PC-9 (cell line): ENCODE measurements at regions not wholly inside any gene's neighbourhood (a gene's known extent, or its start where the extent isn't known, plus 50 kb on each side); places are given as distances from the start of the nearest gene placed in this dataset.

ENCODE experiments used
- BruUV-seq: library from RNA; stranded (reverse); fragments of 400-500 nt; replicated peaks from 2 replicates; lab custom pipeline; 2021; lab: Mats Ljungman, UMichigan
- CTCF ChIA-PET: fragments of 300-600 bp; sonication (Branson Sonifier 250); formaldehyde crosslinking; loops from one replicate; lab custom pipeline; 2022; ENCODE audit warnings: antibody characterized with exemption; lab: Charles Lee
- POLR2A ChIA-PET: fragments of 300-600 bp; sonication (Branson Sonifier 250); formaldehyde crosslinking; loops from one replicate; lab custom pipeline; 2022; ENCODE audit warnings: antibody characterized with exemption; ENCODE audit not compliant: unreplicated experiment; lab: Charles Lee
- DNase-seq, 2 experiments: peaks; one replicate each; pipeline versions ENCODE4 v3.0.0 to v3.0.0-alpha.2; 2015 to 2022; ENCODE audit warnings: mixed read lengths in 1 of 2
- H2AFZ ChIP-seq: fragments of 200-600 bp; sonication (generic); 2 replicates; pipeline ENCODE4 v1.8.1; 2017; ENCODE audit warnings: antibody characterized with exemption
- H3F3A ChIP-seq: fragments of 200-600 bp; sonication (generic); 2 replicates; pipeline ENCODE4 v1.8.1; 2017; ENCODE audit warnings: antibody characterized with exemption, mild to moderate bottlenecking, low read depth; ENCODE audit not compliant: insufficient read depth
- H3K27ac ChIP-seq: fragments of 200-600 bp; sonication (generic); 2 replicates; pipeline ENCODE4 v1.6.1; 2016; ENCODE audit warnings: mixed run types
- H3K27me3 ChIP-seq: fragments of 200-600 bp; sonication (generic); 2 replicates; pipeline ENCODE4 v1.6.1; 2016; ENCODE audit warnings: low read depth, mixed run types; ENCODE audit not compliant: insufficient read depth
- H3K36me3 ChIP-seq: fragments of 200-600 bp; sonication (generic); 2 replicates; pipeline ENCODE4 v1.6.1; 2016; ENCODE audit warnings: low read depth, mixed run types
- H3K4me1 ChIP-seq: fragments of 200-600 bp; sonication (generic); replicated peaks from 2 replicates; pipeline ENCODE4 v1.6.1; 2016; ENCODE audit warnings: mixed run types; ENCODE audit not compliant: insufficient read depth
- H3K4me2 ChIP-seq: fragments of 200-600 bp; sonication (generic); 2 replicates; pipeline ENCODE4 v1.6.1; 2017; ENCODE audit warnings: mixed run types
- H3K4me3 ChIP-seq: fragments of 200-600 bp; sonication (generic); 2 replicates; pipeline ENCODE4 v1.6.1; 2016; ENCODE audit warnings: mixed run types
- H3K79me2 ChIP-seq: fragments of 200-600 bp; sonication (generic); 2 replicates; pipeline ENCODE4 v1.6.1; 2017; ENCODE audit warnings: low read depth, mixed run types
- H3K9me2 ChIP-seq: fragments of 200-600 bp; sonication (generic); 2 replicates; pipeline ENCODE4 v1.8.1; 2017; ENCODE audit warnings: mild to moderate bottlenecking; ENCODE audit not compliant: insufficient read depth
- H3K9me3 ChIP-seq: fragments of 200-600 bp; sonication (generic); 2 replicates; pipeline ENCODE4 v1.8.1; 2016; ENCODE audit warnings: low read depth; ENCODE audit not compliant: insufficient read depth
- H4K20me1 ChIP-seq: fragments of 200-600 bp; sonication (generic); 2 replicates; pipeline ENCODE4 v1.8.1; 2017; ENCODE audit not compliant: insufficient read depth
- EZH2 ChIP-seq: fragments of 200-600 bp; sonication (generic); IDR thresholded peaks from 2 replicates; pipeline ENCODE4 v1.8.0; 2017; ENCODE audit warnings: antibody characterized with exemption, low read depth
- intact Hi-C: fragments of 100-400 bp; cut with micrococcal nuclease; formaldehyde crosslinking; loops from one replicate; pipeline ENCODE4 v1.10.0; 2022; ENCODE audit not compliant: unreplicated experiment
- TF ChIP-seq, protein P1 (sequence below): fragments of 200-600 bp; sonication (generic); conservative IDR thresholded peaks from 2 replicates; pipeline ENCODE4 v1.6.1; 2017; ENCODE audit warnings: mixed run types, antibody characterized with exemption, mild to moderate bottlenecking, moderate library complexity

DNA sequence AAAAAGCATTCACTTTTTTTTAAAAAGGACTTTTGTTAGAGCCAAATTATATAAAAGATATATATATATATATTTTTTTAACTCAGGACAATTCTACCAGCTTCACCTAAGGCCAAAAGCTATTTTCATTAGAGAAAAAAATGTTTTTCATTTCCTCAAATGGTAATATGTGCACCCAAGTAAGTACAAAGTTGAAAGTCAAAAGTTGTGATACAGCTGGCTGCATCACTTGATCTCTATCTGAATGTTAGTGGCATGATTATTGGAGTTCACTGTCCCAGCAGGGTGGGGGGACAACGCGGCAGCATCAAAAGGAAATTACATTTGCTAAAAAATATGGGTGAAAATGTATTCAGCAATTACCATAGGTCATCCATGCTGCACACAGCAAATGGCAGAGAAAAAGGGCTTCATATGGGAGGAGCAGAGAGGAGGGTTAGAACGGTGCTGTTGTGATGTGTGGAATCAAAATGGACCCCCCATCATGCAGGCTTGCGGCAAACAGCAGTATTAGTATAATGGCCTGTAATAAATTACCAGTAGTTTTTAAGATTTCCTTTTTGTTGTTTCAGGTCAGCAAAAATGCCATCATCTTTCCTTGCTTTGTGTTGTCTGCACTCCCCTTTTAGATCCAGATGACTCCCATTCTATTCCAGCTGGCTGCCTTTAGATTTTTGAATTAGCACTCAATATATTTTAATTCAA lies 253.7 kb downstream of the MAT2B start:
- POLR2A ChIA-PET, result no interaction called here
- CTCF ChIA-PET, result interaction anchor here (0.6 kb wide), 1 partner anchor 1722 kb away, joined by 5 read pairs; no protein-coding TSS in a partner anchor
- Histone ChIP-seq H3K4me2 (no peak overlapping the region), H3K27me3 (no peaks in the 10 kb centered on the region), H3K4me1 (no peaks in the 10 kb centered on the region), H3F3A (no peaks in the 10 kb centered on the region), H3K4me3 (no peak overlapping the region), H2AFZ (no peak overlapping the region), H3K36me3 (no peaks in the 10 kb centered on the region), H3K79me2 (no peaks in the 10 kb centered on the region), H3K27ac (no peak overlapping the region), H4K20me1 (no peaks in the 10 kb centered on the region; the same call in 1 of the 2 replicates), H3K9me2 (no peaks in the 10 kb centered on the region), H3K9me3 (no peaks in the 10 kb centered on the region)
- intact Hi-C loops, result no loop called here
- no peak for DNase-seq
- no TSS peak for BruUV-seq
- no peak for TF ChIP-seq EZH2
- TF ChIP-seq, protein P1, sequence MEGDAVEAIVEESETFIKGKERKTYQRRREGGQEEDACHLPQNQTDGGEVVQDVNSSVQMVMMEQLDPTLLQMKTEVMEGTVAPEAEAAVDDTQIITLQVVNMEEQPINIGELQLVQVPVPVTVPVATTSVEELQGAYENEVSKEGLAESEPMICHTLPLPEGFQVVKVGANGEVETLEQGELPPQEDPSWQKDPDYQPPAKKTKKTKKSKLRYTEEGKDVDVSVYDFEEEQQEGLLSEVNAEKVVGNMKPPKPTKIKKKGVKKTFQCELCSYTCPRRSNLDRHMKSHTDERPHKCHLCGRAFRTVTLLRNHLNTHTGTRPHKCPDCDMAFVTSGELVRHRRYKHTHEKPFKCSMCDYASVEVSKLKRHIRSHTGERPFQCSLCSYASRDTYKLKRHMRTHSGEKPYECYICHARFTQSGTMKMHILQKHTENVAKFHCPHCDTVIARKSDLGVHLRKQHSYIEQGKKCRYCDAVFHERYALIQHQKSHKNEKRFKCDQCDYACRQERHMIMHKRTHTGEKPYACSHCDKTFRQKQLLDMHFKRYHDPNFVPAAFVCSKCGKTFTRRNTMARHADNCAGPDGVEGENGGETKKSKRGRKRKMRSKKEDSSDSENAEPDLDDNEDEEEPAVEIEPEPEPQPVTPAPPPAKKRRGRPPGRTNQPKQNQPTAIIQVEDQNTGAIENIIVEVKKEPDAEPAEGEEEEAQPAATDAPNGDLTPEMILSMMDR, result no peak

DNA sequence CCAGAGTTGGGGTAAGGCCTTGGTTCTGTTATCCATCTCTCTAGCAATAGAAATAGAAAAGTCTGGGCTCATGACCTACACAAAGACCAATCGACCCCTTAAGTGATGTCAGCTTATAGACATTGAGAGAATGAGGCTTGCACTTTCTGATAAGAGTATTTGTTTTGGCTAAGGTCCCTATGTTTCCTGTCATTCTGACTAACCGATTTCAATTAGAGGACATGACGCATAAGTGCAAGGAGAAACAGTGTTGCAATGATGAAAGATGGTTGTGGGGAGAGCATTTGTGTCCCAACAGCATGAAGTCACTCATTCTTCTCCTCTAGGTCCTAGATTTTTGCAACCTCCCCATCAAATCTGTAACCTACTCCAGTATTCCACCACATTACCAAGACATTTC lies 255.1 kb downstream of the MAT2B start:
- Histone ChIP-seq H3K4me2 (no peak overlapping the region), H3K79me2 (no peaks in the 10 kb centered on the region), H3F3A (no peaks in the 10 kb centered on the region), H3K36me3 (no peaks in the 10 kb centered on the region), H3K27ac (no peak overlapping the region), H3K9me3 (no peaks in the 10 kb centered on the region), H2AFZ (no peak overlapping the region), H3K4me1 (no peaks in the 10 kb centered on the region), H4K20me1 (no peaks in the 10 kb centered on the region), H3K27me3 (no peaks in the 10 kb centered on the region), H3K4me3 (no peak overlapping the region), H3K9me2 (no peaks in the 10 kb centered on the region)
- no peak for TF ChIP-seq EZH2
- TF ChIP-seq, protein P1, result no peak
- ChIA-PET POLR2A (no interaction called here), CTCF (no interaction called here)
- BruUV-seq, result no TSS peak
- intact Hi-C loops, result no loop called here
- DNase-seq, result no peak

DNA sequence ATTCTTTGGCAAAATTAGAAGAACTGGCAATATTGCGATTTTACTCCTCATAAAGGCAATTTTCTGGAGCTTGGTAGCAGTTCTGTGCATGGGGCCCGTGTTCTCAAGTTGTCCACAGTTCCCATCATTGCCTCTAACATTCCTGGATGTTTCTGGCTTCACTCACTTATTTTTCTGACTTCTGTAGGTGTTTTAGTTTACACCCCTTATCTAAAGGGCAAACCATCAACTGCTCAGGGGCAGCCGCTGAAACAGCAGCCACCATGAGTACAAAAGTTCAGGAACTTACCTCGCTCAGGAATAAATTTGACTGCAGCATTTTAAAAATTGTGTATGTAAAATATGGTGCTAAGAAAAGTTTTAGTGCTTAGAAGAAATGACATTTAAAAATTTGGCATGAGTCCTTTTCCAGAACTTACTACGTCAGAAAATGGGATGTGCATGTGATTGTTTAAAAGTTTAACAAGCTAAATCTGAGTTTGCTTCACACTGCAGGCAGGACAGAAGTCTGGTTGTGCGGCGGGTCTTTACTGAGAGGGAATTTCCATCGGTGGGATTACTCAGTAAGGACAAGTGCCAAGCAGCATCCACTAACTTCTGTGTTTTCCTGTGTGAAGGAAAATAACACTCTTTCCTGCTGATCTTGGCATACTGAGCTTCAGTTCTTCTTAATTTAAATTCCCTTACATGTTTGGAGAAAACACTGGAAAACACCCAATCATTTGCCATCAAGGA lies 261.7 kb downstream of the MAT2B start:
- Histone ChIP-seq H3K4me2 (no peak overlapping the region), H3K79me2 (no peaks in the 10 kb centered on the region), H3K27ac (no peak overlapping the region), H3F3A (no peaks in the 10 kb centered on the region), H3K9me2 (no peaks in the 10 kb centered on the region), H3K4me3 (no peak overlapping the region), H4K20me1 (no peaks in the 10 kb centered on the region), H3K9me3 (no peaks in the 10 kb centered on the region), H3K36me3 (no peaks in the 10 kb centered on the region), H3K4me1 (no peaks in the 10 kb centered on the region), H3K27me3 (peaks cover 31% of the 10 kb centered on the region; the same call in 1 of the 2 replicates), H2AFZ (no peak overlapping the region)
- intact Hi-C loops, result no loop called here
- BruUV-seq, result no TSS peak
- CTCF ChIA-PET, result no interaction called here
- no peak for TF ChIP-seq EZH2
- DNase-seq, result no peak
- POLR2A ChIA-PET, result no interaction called here
